ENCODE measurements at regions not wholly inside any gene's neighbourhood (a gene's known extent, or its start where the extent isn't known, plus 50 kb on each side); places are given as distances from the start of the nearest gene placed in this dataset.

- no peak for TF ChIP-seq SIN3A (IDR thresholded peaks at IDR 0.05; ENCODE audit: borderline replicate concordance, insufficient read depth, low read depth, low read length)
- no peak for TF ChIP-seq CTCF (IDR thresholded peaks at IDR 0.05)
- TF ChIP-seq POLR2AphosphoS5 (IDR thresholded peaks at IDR 0.05; ENCODE audit: low read depth, low read length): no peak
- TF ChIP-seq REST (IDR thresholded peaks at IDR 0.05; ENCODE audit: insufficient read depth in 1 of 2, low read depth in 2 of 2, low read length in 1 of 2): no peak
Measured at GRCh38 chr6:15853259-15853658, 190.4 kb upstream of the DTNBP1 start.

All from Panc1 (cell line).